SU-DHL-6 (cell line): ENCODE measurements at regions not wholly inside any gene's neighbourhood (a gene's known extent, or its start where the extent isn't known, plus 50 kb on each side); places are given as distances from the start of the nearest gene placed in this dataset.

Source experiments
- H2AFZ ChIP-seq: fragments of 200-600 bp; sonication (generic); 2 replicates; pipeline ENCODE4 v1.6.1; 2014; ENCODE audit warnings: low read depth, mild to moderate bottlenecking, moderate library complexity, mixed read lengths, antibody characterized with exemption, low read length; ENCODE audit not compliant: severe bottlenecking
- H3F3A ChIP-seq: fragments of 200-600 bp; shearing (Covaris generic); 2 replicates; pipeline ENCODE4 v1.6.0; 2016; ENCODE audit warnings: antibody characterized with exemption, mild to moderate bottlenecking; ENCODE audit not compliant: insufficient read depth
- H3K27ac ChIP-seq: fragments of 200-600 bp; sonication (generic); 2 replicates; pipeline ENCODE4 v1.5.1; 2016; ENCODE audit warnings: low read depth, mild to moderate bottlenecking, low read length, moderate library complexity, mixed read lengths
- H3K27me3 ChIP-seq: fragments of 200-600 bp; sonication (generic), shearing (Covaris generic); 2 replicates; pipeline ENCODE4 v1.6.0; 2014; ENCODE audit warnings: mild to moderate bottlenecking, low read length
- H3K36me3 ChIP-seq: fragments of 200-600 bp; sonication (generic); 2 replicates; pipeline ENCODE4 v1.6.1; 2014; ENCODE audit warnings: mild to moderate bottlenecking, low read length, mixed read lengths
- H3K4me2 ChIP-seq: fragments of 300-600, 200-600 bp; shearing (Covaris generic), sonication (generic); 2 replicates; pipeline ENCODE4 v1.6.0; 2014; ENCODE audit warnings: low read length, low read depth, mild to moderate bottlenecking; ENCODE audit not compliant: poor library complexity, severe bottlenecking
- H3K4me3 ChIP-seq: fragments of 200-600 bp; sonication (generic); 2 replicates; pipeline ENCODE4 v1.5.1; 2014; ENCODE audit warnings: antibody characterized with exemption, low read length, mild to moderate bottlenecking, mixed read lengths; ENCODE audit not compliant: insufficient read depth, poor library complexity, severe bottlenecking
- H3K79me2 ChIP-seq: fragments of 200-600 bp; sonication (generic); 2 replicates; pipeline ENCODE4 v1.6.1; 2014; ENCODE audit warnings: mild to moderate bottlenecking, low read length, moderate library complexity; ENCODE audit not compliant: insufficient read depth
- H3K9ac ChIP-seq: fragments of 200-600 bp; sonication (generic); 2 replicates; pipeline ENCODE4 v1.7.0; 2014; ENCODE audit warnings: mild to moderate bottlenecking, low read length
- H3K9me2 ChIP-seq: fragments of 200-600 bp; sonication (generic); replicated peaks from 2 replicates; pipeline ENCODE4 v1.6.1; 2014; ENCODE audit warnings: low read length; ENCODE audit not compliant: insufficient read depth
- H3K9me3 ChIP-seq: fragments of 200-600 bp; sonication (generic); 2 replicates; pipeline ENCODE4 v1.6.1; 2014; ENCODE audit warnings: low read length, mixed read lengths; ENCODE audit not compliant: insufficient read depth
- H4K20me1 ChIP-seq: fragments of 200-600 bp; sonication (generic); 2 replicates; pipeline ENCODE4 v1.6.1; 2014; ENCODE audit warnings: low read depth, mild to moderate bottlenecking, antibody characterized with exemption, low read length, moderate library complexity, mixed read lengths
- CTCF ChIP-seq: fragments of 200-600 bp; sonication (generic); IDR thresholded peaks from one replicate; pipeline ENCODE4 v1.5.1; 2017; ENCODE audit warnings: antibody characterized with exemption, mild to moderate bottlenecking, low read length, moderate library complexity; ENCODE audit not compliant: insufficient read depth, poor library complexity, severe bottlenecking
- EZH2phosphoT487 ChIP-seq: fragments of 200-600 bp; sonication (generic), shearing (Covaris generic); conservative IDR thresholded peaks from 2 replicates; pipeline ENCODE4 v1.6.1; 2018; ENCODE audit warnings: mild to moderate bottlenecking, antibody characterized with exemption, low read length, moderate library complexity, mixed read lengths

- Histone ChIP-seq H3K9me2 (no peaks in the 10 kb centered on the region), H3K79me2 (no peaks in the 10 kb centered on the region), H2AFZ (no peak overlapping the region), H3K4me3 (no peak overlapping the region), H3K4me2 (no peak overlapping the region), H3K36me3 (no peaks in the 10 kb centered on the region), H3K9ac (no peak overlapping the region), H3K27me3 (no peaks in the 10 kb centered on the region), H4K20me1 (no peaks in the 10 kb centered on the region), H3K9me3 (no peaks in the 10 kb centered on the region), H3K27ac (no peak overlapping the region), H3F3A (no peaks in the 10 kb centered on the region)
- TF ChIP-seq EZH2phosphoT487 (no peak), CTCF (no peak)
These were observed 114.5 kb downstream of the RXFP2 start for GRCh38 chr13:31853643-31854326.

- H3K36me3 ChIP-seq, result no peaks in the 10 kb centered on the region
- no peak overlapping the region for H2AFZ ChIP-seq
- H3K27ac ChIP-seq, result no peak overlapping the region
- H4K20me1 ChIP-seq, result no peaks in the 10 kb centered on the region
- no peaks in the 10 kb centered on the region for H3K27me3 ChIP-seq
- no peaks in the 10 kb centered on the region for H3K9me2 ChIP-seq
- H3K9ac ChIP-seq, result no peak overlapping the region
- H3K9me3 ChIP-seq, result no peaks in the 10 kb centered on the region
- H3K4me2 ChIP-seq, result no peak overlapping the region
- TF ChIP-seq EZH2phosphoT487 (no peak), CTCF (no peak)
- H3F3A ChIP-seq, result no peaks in the 10 kb centered on the region
- no peaks in the 10 kb centered on the region for H3K79me2 ChIP-seq
- no peak overlapping the region for H3K4me3 ChIP-seq
These were observed 120.2 kb downstream of the RXFP2 start for GRCh38 chr13:31859571-31859970.

- H3K9me3 ChIP-seq, result no peaks in the 10 kb centered on the region
- H4K20me1 ChIP-seq, result no peaks in the 10 kb centered on the region
- no peak overlapping the region for H3K4me3 ChIP-seq
- no peak overlapping the region for H2AFZ ChIP-seq
- TF ChIP-seq CTCF, result no peak
- TF ChIP-seq EZH2phosphoT487, result no peak
- H3K36me3 ChIP-seq, result no peaks in the 10 kb centered on the region
- no peak overlapping the region for H3K9ac ChIP-seq
- H3K9me2 ChIP-seq, result no peaks in the 10 kb centered on the region
- H3K27me3 ChIP-seq, result no peaks in the 10 kb centered on the region
- H3K79me2 ChIP-seq, result no peaks in the 10 kb centered on the region
- H3F3A ChIP-seq, result no peaks in the 10 kb centered on the region
- no peak overlapping the region for H3K4me2 ChIP-seq
- no peak overlapping the region for H3K27ac ChIP-seq
These were observed 120.7 kb downstream of the RXFP2 start for GRCh38 chr13:31860002-31860401.
